ENCODE measurements at regions not wholly inside any gene's neighbourhood (a gene's known extent, or its start where the extent isn't known, plus 50 kb on each side); places are given as distances from the start of the nearest gene placed in this dataset.
A peak's percentile ranks its signal among the peaks of the same experiment; 100 is the strongest.

DNA sequence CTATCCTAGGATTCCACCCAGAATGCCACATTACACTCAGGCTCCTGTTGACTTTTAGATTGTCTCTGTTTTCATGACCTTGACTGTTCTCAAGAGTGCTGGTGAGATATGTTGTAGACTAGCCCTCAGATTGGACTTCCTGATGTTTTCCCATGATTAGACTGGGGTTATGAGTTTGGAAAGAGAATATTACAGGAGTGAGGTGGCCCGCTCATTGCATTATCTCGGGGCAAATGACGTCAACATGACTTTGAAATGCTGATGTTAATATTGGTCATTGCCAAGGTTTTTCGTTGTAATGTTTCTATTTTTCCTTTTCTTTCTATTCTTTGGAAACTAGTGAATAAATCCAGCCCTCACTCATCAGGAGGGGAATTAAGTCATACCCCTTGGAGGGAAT lies 355.7 kb upstream of the MON1B start:
- 100% methylated on average over 1 of the region's 4 CpGs for WGBS (ENCODE audit: insufficient coverage)
- Histone ChIP-seq H3K27me3 (ENCODE audit: control insufficient read depth, insufficient read depth, low read length) (no peaks in the 10 kb centered on the region), H3K27ac (ENCODE audit: low read depth, low read length) (no peak overlapping the region), H3K4me1 (ENCODE audit: control insufficient read depth, insufficient read depth, low read length) (no peaks in the 10 kb centered on the region), H3K9me3 (ENCODE audit: control insufficient read depth, insufficient read depth, low read length) (no peaks in the 10 kb centered on the region), H3K36me3 (ENCODE audit: control insufficient read depth, insufficient read depth, low read length) (no peaks in the 10 kb centered on the region), H3K4me3 (ENCODE audit: low read depth, low read length) (no peak overlapping the region)
- no peak for DNase-seq (ENCODE audit: low read depth in 4 of 6, low spot score in 6 of 6)

DNA sequence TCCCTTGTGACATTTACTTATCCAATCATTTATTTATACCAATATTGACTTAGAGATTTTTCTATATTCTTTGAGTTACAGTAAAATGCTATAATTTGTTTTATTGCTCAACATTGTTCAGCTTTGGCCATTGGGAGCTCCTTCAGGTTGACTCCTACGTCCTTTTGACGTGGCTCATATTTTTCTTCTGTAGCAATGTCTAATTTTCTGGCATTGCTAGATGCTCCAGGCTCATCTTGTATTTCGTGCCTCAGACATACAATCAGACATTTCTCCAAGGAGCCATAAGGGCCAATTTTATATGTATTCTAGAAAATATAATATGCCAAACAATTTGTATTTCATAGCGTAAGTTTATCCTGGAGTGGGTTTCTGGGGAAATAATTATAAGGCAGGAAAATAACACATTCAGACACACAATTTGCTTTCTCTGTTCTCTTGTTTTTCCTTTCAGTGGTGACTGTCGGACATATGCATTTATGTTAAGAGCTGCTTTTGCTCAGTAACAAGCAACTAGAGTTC lies 355.1 kb upstream of the MON1B start:
- Histone ChIP-seq H3K4me1 (ENCODE audit: control insufficient read depth, insufficient read depth, low read length) (no peaks in the 10 kb centered on the region), H3K27me3 (ENCODE audit: control insufficient read depth, insufficient read depth, low read length) (no peaks in the 10 kb centered on the region), H3K9me3 (ENCODE audit: control insufficient read depth, insufficient read depth, low read length) (no peaks in the 10 kb centered on the region), H3K27ac (ENCODE audit: low read depth, low read length) (no peak overlapping the region), H3K36me3 (ENCODE audit: control insufficient read depth, insufficient read depth, low read length) (no peaks in the 10 kb centered on the region), H3K4me3 (ENCODE audit: low read depth, low read length) (no peak overlapping the region)
- no CpG with 5 or more reads among the region's 5 CpGs for WGBS (ENCODE audit: insufficient coverage)
- DNase-seq (ENCODE audit: low read depth in 4 of 6, low spot score in 6 of 6), result peak in 1 of 6 donors; percentile 53

DNA sequence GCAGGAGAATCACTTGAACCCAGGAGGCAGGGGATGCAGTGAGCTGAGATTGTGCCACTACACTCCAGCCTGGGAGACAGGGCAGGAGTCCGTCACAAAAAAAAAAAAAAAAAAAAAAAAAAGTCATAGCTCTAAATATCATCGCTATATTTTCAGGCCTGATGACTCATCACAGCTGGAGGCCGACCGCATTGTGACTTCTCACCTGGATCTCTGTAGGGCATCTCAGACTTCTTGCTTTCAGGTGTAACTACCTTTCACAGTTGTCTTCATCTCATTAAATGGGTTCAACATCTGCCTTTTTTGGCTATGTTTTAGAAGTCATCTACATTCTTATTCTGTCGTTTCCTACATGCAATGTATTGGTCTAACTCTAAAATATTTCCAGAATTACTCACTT lies 353.1 kb upstream of the MON1B start:
- Histone ChIP-seq H3K36me3 (ENCODE audit: control insufficient read depth, insufficient read depth, low read length) (no peaks in the 10 kb centered on the region), H3K27ac (ENCODE audit: low read depth, low read length) (no peak overlapping the region), H3K27me3 (ENCODE audit: control insufficient read depth, insufficient read depth, low read length) (no peaks in the 10 kb centered on the region), H3K9me3 (ENCODE audit: control insufficient read depth, insufficient read depth, low read length) (no peaks in the 10 kb centered on the region), H3K4me3 (ENCODE audit: low read depth, low read length) (no peak overlapping the region), H3K4me1 (ENCODE audit: control insufficient read depth, insufficient read depth, low read length) (no peaks in the 10 kb centered on the region)
- no peak for DNase-seq (ENCODE audit: low read depth in 4 of 6, low spot score in 6 of 6)
- 95% methylated on average over 4 of the region's 5 CpGs for WGBS (ENCODE audit: insufficient coverage)

DNA sequence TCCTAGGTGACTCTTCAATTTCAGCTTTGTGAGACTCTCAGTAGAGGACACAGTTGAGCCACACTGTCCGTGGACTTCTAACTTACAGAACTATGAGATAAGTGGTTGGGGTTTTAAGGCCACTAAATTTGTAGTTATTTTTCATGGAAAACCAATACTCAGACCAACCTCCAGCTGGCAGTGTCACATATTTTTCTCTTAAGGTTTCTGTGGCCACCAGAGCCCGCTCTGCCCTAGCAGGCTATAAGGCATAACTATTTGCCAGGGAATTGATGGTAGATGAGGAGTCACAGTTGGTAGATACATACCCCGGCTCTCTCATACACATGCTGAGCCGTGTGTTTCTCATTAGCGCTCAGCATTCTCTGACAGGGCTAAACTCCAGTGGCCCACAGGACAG lies 336.8 kb upstream of the MON1B start:
- Histone ChIP-seq H3K27me3 (ENCODE audit: control insufficient read depth, insufficient read depth, low read length) (no peaks in the 10 kb centered on the region), H3K27ac (ENCODE audit: low read depth, low read length) (no peak overlapping the region), H3K4me3 (ENCODE audit: low read depth, low read length) (no peak overlapping the region), H3K36me3 (ENCODE audit: control insufficient read depth, insufficient read depth, low read length) (no peaks in the 10 kb centered on the region), H3K4me1 (ENCODE audit: control insufficient read depth, insufficient read depth, low read length) (no peaks in the 10 kb centered on the region), H3K9me3 (ENCODE audit: control insufficient read depth, insufficient read depth, low read length) (no peaks in the 10 kb centered on the region)
- WGBS (ENCODE audit: insufficient coverage), result 80% methylated on average over 1 of the region's 5 CpGs
- no peak for DNase-seq (ENCODE audit: low read depth in 4 of 6, low spot score in 6 of 6)

DNA sequence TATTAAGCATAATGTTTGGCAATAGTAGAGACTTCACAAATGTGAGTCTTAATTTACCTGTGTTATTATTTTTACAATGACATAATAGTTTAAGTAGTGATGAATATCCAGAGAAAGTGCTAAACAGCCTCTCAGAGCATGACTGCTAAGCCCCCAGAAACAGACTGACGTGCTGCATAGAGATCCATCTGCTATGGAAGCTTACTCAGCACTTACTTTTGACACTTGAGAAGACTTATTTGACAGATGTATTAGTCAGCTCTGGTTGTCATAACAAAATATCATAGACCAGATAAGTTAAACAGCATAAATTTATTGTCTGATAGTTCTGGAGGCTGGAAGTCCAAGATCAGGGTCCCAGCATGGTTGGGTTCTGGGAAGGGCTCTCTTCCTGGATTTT lies 334.9 kb upstream of the MON1B start:
- whole genome bisulfite sequencing (ENCODE audit: insufficient coverage), result 80% methylated on average over 1 of the region's 1 CpG
- Histone ChIP-seq H3K9me3 (ENCODE audit: control insufficient read depth, insufficient read depth, low read length) (no peaks in the 10 kb centered on the region), H3K4me1 (ENCODE audit: control insufficient read depth, insufficient read depth, low read length) (no peaks in the 10 kb centered on the region), H3K27ac (ENCODE audit: low read depth, low read length) (no peak overlapping the region), H3K4me3 (ENCODE audit: low read depth, low read length) (no peak overlapping the region), H3K36me3 (ENCODE audit: control insufficient read depth, insufficient read depth, low read length) (no peaks in the 10 kb centered on the region), H3K27me3 (ENCODE audit: control insufficient read depth, insufficient read depth, low read length) (no peaks in the 10 kb centered on the region)
- DNase-seq (ENCODE audit: low read depth in 4 of 6, low spot score in 6 of 6), result no peak

DNA sequence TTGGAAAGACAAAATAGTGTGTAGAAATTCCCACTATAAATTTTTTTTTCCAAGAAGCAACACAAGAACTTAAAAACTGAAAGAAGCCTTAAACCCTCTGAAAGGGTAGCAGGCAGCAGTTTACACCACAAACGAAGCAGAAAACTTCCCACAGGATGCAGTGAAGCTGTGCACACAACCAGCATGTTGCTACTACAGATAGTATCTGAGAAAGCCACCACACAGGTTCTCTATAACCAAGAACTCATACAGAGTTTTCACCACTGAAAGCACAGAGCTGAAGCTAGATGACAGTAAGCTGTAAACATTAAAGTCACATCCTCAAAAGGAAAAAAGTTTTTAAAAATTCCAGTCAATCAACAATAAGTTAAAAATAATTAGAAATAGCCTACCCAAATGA lies 333.6 kb upstream of the MON1B start:
- 70% methylated on average over 1 of the region's 1 CpG for WGBS (ENCODE audit: insufficient coverage)
- no peak overlapping the region for H3K27ac ChIP-seq (ENCODE audit: low read depth, low read length)

DNA sequence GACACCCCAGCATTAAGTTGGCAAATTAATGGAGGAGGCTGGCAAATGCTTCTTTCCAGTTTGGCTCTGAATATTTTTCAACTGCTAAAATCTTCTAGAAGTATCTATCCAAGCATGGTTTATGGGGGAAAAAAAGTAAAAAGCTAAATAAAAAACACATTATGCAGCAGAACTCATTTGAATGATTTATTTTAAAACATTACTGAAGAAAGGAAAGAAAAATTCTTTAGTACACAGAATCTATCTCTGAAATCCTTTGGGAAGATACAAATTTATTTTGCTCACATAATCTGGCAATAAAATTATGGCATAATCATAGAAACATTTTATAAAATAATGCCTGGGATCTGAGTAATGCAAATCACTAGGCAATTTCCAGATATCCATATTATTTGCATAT lies 328.1 kb upstream of the MON1B start:
- H3K9me3 ChIP-seq (ENCODE audit: control insufficient read depth, insufficient read depth, low read length), result no peaks in the 10 kb centered on the region
- no peaks in the 10 kb centered on the region for H3K27me3 ChIP-seq (ENCODE audit: control insufficient read depth, insufficient read depth, low read length)
- H3K36me3 ChIP-seq (ENCODE audit: control insufficient read depth, insufficient read depth, low read length), result no peaks in the 10 kb centered on the region
- DNase-seq (ENCODE audit: low read depth in 4 of 6, low spot score in 6 of 6), result no peak
- no peak overlapping the region for H3K4me3 ChIP-seq (ENCODE audit: low read depth, low read length)
- no peak overlapping the region for H3K27ac ChIP-seq (ENCODE audit: low read depth, low read length)
- no peaks in the 10 kb centered on the region for H3K4me1 ChIP-seq (ENCODE audit: control insufficient read depth, insufficient read depth, low read length)

More for the DNA sequence above, 333.6 kb upstream of the MON1B start:
- DNase-seq (ENCODE audit: low read depth in 4 of 6, low spot score in 6 of 6), result no peak
- Histone ChIP-seq H3K27me3 (ENCODE audit: control insufficient read depth, insufficient read depth, low read length) (no peaks in the 10 kb centered on the region), H3K36me3 (ENCODE audit: control insufficient read depth, insufficient read depth, low read length) (no peaks in the 10 kb centered on the region), H3K4me3 (ENCODE audit: low read depth, low read length) (no peak overlapping the region), H3K9me3 (ENCODE audit: control insufficient read depth, insufficient read depth, low read length) (no peaks in the 10 kb centered on the region), H3K4me1 (ENCODE audit: control insufficient read depth, insufficient read depth, low read length) (no peaks in the 10 kb centered on the region)

DNA sequence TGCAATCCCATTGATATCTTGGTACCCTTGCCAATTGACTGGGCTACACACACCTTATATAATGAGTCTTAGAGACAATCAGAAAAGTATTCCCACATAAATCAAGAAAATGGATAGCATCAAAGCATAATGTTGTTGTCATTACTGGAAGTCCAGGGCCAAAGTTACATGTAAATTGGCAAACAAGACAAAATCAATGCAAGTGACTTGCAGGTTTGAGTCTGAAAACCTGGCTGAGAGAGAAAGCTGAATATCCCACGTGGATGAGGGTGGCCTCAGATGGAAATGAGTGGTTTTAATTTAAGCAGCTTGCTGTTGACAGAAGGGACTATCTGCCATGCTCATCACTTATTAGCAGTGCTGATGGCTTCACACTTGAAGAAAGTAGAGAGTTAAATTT lies 324.0 kb upstream of the MON1B start:
- no peak overlapping the region for H3K27ac ChIP-seq (ENCODE audit: low read depth, low read length)
- no peak for DNase-seq (ENCODE audit: low read depth in 4 of 6, low spot score in 6 of 6)
- H3K36me3 ChIP-seq (ENCODE audit: control insufficient read depth, insufficient read depth, low read length), result no peaks in the 10 kb centered on the region
- H3K4me1 ChIP-seq (ENCODE audit: control insufficient read depth, insufficient read depth, low read length), result no peaks in the 10 kb centered on the region
- no peaks in the 10 kb centered on the region for H3K9me3 ChIP-seq (ENCODE audit: control insufficient read depth, insufficient read depth, low read length)
- no CpG with 5 or more reads among the region's 1 CpG for WGBS (ENCODE audit: insufficient coverage)
- no peak overlapping the region for H3K4me3 ChIP-seq (ENCODE audit: low read depth, low read length)
- no peaks in the 10 kb centered on the region for H3K27me3 ChIP-seq (ENCODE audit: control insufficient read depth, insufficient read depth, low read length)

DNA sequence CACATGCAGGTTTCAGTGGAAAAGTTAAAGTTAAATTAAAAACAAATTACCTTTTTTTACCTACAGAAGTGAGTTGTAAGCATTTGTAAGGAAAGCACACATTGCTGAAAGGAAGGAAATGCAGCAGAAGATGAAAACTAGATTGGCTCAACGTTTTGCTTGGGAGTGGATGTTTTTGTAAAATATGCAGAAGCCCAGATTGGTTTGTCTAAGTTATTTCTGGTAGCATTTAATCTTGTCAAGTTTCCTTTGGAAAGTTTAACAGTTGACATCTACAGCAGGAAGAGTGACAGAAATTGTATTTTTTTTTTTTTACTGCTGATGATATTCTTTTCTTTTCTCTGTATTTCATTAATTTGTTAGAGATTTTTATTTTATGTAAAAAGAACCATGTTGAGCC lies 315.1 kb upstream of the MON1B start:
- H3K27ac ChIP-seq (ENCODE audit: low read depth, low read length), result no peak overlapping the region
- 33% methylated on average over 1 of the region's 1 CpG for WGBS (ENCODE audit: insufficient coverage)
- H3K27me3 ChIP-seq (ENCODE audit: control insufficient read depth, insufficient read depth, low read length), result no peaks in the 10 kb centered on the region

DNA sequence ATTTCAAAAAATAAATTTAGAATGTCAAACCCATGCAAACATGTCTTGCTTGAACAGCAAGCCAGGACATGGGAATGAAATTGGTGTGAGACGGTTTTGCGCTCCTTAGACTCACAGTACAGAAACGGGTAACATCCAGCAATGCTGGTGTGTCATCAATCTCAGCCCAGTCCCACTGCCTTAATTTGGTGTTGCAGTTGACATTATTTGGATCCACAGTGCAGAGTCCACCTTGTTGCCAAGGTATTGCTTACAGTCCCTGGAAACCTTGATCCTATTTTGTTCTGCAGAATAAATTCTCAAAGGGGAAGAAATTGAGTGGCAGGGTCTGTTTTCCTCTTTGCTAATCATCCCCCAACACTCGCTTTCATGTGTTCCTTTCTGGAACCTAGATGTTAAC lies 311.6 kb upstream of the MON1B start:
- Histone ChIP-seq H3K9me3 (ENCODE audit: control insufficient read depth, insufficient read depth, low read length) (no peaks in the 10 kb centered on the region), H3K27me3 (ENCODE audit: control insufficient read depth, insufficient read depth, low read length) (no peaks in the 10 kb centered on the region), H3K4me3 (ENCODE audit: low read depth, low read length) (no peak overlapping the region), H3K36me3 (ENCODE audit: control insufficient read depth, insufficient read depth, low read length) (no peaks in the 10 kb centered on the region), H3K27ac (ENCODE audit: low read depth, low read length) (no peak overlapping the region), H3K4me1 (ENCODE audit: control insufficient read depth, insufficient read depth, low read length) (no peaks in the 10 kb centered on the region)
- WGBS (ENCODE audit: insufficient coverage), result 80% methylated on average over 3 of the region's 4 CpGs
- DNase-seq (ENCODE audit: low read depth in 4 of 6, low spot score in 6 of 6), result no peak

More for the DNA sequence above, 315.1 kb upstream of the MON1B start:
- no peaks in the 10 kb centered on the region for H3K36me3 ChIP-seq (ENCODE audit: control insufficient read depth, insufficient read depth, low read length)
- H3K9me3 ChIP-seq (ENCODE audit: control insufficient read depth, insufficient read depth, low read length), result no peaks in the 10 kb centered on the region
- no peak overlapping the region for H3K4me3 ChIP-seq (ENCODE audit: low read depth, low read length)
- no peaks in the 10 kb centered on the region for H3K4me1 ChIP-seq (ENCODE audit: control insufficient read depth, insufficient read depth, low read length)
- DNase-seq (ENCODE audit: low read depth in 4 of 6, low spot score in 6 of 6), result peak in 1 of 6 donors; percentile 51

Data from spinal cord (tissue), 9 donors.